ENCODE measurements at regions not wholly inside any gene's neighbourhood (a gene's known extent, or its start where the extent isn't known, plus 50 kb on each side); places are given as distances from the start of the nearest gene placed in this dataset.

- no peak for TF ChIP-seq CTCF (IDR thresholded peaks at IDR 0.05)
- ATAC-seq (ENCODE audit: low FRiP score) (no peak), DNase-seq (ENCODE audit: low spot score) (no peak)
Observed at GRCh38 chr4:33268776-33269175, 2548.6 kb downstream of the PCDH7 start.

- no peak for ATAC-seq (ENCODE audit: low FRiP score)
- DNase-seq (ENCODE audit: low spot score): no peak
- no peak for TF ChIP-seq CTCF (IDR thresholded peaks at IDR 0.05)
Observed at GRCh38 chr4:33270403-33270802, 2550.2 kb downstream of the PCDH7 start.

- ATAC-seq (ENCODE audit: low FRiP score): no peak
- no peak for TF ChIP-seq CTCF (IDR thresholded peaks at IDR 0.05)
Observed at GRCh38 chr4:33272722-33273121, 2552.6 kb downstream of the PCDH7 start.

GRCh38 chr4:33283818-33284217 is 2563.6 kb downstream of the PCDH7 start:
- ATAC-seq (ENCODE audit: low FRiP score) (no peak), DNase-seq (ENCODE audit: low spot score) (no peak)
- no peak for TF ChIP-seq CTCF (IDR thresholded peaks at IDR 0.05)

More at GRCh38 chr4:33272722-33273121, 2552.6 kb downstream of the PCDH7 start:
- DNase-seq (ENCODE audit: low spot score): no peak

GRCh38 chr4:33296876-33297455 is 2576.8 kb downstream of the PCDH7 start:
- no peak for DNase-seq (ENCODE audit: low spot score)
- no peak for TF ChIP-seq CTCF (IDR thresholded peaks at IDR 0.05)
- no peak for ATAC-seq (ENCODE audit: low FRiP score)

GRCh38 chr4:33302321-33302720 is 2582.2 kb downstream of the PCDH7 start:
- ATAC-seq (ENCODE audit: low FRiP score) (no peak), DNase-seq (ENCODE audit: low spot score) (no peak)
- TF ChIP-seq CTCF (IDR thresholded peaks at IDR 0.05): no peak

GRCh38 chr4:33306131-33306530 is 2586.0 kb downstream of the PCDH7 start:
- TF ChIP-seq CTCF (IDR thresholded peaks at IDR 0.05): no peak
- no peak for DNase-seq (ENCODE audit: low spot score)
- ATAC-seq (ENCODE audit: low FRiP score): no peak

Data from omental fat pad (tissue), 3 donors.